Medulla oblongata (tissue), 1 donor: ENCODE measurements at regions not wholly inside any gene's neighbourhood (a gene's known extent, or its start where the extent isn't known, plus 50 kb on each side); places are given as distances from the start of the nearest gene placed in this dataset.
A peak's percentile ranks its signal among the peaks of the same experiment; 100 is the strongest.
"Not testable (repeated sequence)": the region's sequence is repeated elsewhere in the genome, so short reads cannot be mapped to it uniquely, and the experiment has no call there.

ENCODE experiments used
- DNase-seq: peaks from one replicate; pipeline ENCODE4 v3.0.0-alpha.2; 2015; ENCODE audit errors: extremely low spot score

DNA sequence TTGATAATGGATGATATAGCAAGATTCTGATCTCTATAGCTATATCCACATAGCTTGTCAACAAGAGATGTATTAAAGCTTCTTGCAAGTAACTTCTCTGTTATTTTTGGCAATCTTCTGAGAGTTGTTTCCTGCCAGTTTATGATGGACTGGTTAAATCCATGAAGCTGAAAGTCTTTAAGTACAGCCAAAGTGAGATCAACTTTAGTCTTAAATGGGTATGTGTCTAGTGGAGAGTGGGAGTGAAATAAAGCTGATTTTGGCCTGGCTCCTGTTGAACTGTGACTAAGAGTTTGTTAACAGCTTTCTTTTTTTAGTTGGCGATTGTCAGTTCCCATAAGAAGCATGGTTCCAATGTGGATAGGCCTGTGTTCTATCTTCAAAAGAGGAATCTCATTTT lies 350.9 kb upstream of the PCSK5 start:
- DNase-seq, result no peak

DNA sequence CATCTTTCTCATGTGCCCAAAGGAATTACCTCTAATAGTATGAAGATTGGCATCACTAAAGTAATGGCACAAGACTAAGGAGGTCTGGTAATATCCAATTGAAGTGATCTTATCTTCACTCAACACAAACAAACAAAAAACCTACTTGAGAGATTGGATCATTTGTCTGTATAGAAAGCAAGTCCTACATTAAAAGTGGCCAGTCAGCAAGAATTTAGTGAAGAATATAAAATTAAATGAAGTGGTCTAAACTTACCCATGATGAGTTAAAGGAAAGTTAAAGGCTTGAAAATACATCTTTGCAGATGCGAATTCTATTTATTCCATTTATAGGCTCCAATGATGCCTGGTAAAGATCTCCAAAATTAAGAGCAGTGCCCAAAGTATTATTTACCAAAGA lies 350.3 kb upstream of the PCSK5 start:
- no peak for DNase-seq

DNA sequence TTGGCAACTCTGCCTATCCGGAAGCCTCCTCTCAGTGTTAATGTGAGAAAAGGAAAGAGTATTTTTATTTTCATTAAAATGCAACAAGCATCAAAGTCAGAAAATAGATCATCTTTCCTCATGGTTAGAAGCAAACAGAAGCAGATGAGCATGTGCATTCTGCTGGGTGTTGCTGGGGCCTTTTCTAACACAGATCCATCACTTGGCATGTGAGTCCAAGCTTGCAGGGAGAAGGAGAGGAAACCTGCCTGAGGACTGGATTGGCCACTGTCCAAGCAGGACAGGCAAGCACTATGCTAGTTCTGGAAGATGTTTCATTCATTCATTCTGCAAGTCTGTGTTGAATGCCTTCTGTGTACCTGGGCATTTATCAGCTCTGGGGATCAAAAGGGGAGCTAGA lies 348.7 kb upstream of the PCSK5 start:
- DNase-seq, result no peak

DNA sequence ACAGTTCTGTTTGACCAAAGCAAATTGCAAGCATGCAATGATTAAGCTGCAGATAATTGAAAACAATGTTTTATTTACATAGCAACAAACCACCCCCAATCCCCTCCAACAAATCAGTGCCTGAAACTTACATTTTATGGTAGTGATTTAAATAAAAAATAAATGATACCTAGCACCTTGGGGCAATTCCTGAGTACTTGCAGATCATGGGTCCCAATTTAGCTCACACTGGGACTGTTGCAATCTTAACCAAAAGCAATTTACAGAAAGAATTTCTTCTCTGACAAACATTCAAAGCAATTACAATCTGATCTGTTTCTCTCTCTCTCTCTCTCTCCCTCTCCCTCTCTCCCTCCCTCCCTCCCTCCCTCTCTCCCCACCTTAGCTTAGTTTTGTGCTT lies 345.7 kb upstream of the PCSK5 start:
- DNase-seq, result no peak

DNA sequence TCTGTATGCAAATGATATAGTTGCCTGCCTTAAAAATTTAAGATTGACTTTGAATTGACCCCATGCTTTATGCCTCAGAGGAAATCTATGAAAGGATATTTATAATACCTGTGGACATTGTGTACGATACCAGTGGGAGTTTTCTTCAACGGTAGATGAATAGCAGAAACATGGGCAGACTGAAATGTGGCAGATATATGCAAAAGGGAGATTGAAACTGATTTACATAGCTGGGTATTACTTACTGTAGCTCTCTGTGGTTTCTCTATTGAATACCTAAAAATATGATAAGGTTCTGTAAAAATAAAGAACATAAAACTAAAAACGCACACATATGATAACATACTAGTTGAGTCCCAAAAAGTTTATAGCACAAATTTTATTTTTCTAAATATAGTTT lies 345.2 kb upstream of the PCSK5 start:
- no peak for DNase-seq

DNA sequence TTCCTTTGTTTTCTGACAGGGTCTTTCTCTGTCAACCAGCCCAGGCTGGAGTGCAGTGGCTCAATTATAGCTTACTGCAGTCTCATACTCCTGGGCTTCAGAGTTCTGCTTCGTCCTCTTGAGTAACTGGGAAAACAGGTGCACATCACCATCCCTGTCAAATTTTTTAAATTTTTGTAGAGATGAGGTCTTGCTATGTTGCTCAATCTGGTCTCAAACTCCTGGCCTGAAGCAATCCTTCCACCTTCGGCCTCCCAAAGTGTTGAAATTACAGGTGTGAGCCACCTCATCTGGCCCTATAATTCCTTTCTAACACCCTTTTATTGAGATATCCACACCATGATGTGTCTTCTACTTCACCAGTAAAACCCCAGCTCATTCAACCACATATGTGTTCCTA lies 341.6 kb upstream of the PCSK5 start:
- DNase-seq, result no peak

DNA sequence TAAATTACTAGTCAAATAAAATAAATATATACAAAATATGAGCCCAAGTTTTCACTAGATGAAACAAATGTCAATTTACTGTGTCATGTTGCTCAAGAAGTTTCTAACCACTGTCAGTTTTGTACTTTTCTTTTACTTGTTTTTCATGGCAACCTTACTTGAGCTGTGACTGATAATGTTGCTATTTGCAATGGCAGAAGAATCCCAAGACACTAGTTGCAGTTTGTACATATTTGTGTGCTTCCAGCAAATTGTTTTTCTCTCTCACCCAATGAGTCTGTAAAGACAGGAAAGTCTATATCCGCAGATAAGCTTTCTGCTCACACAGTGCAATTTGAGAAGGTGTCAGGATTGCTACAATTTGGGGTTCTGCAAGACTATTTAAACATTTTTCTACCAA lies 338.6 kb upstream of the PCSK5 start:
- no peak for DNase-seq

DNA sequence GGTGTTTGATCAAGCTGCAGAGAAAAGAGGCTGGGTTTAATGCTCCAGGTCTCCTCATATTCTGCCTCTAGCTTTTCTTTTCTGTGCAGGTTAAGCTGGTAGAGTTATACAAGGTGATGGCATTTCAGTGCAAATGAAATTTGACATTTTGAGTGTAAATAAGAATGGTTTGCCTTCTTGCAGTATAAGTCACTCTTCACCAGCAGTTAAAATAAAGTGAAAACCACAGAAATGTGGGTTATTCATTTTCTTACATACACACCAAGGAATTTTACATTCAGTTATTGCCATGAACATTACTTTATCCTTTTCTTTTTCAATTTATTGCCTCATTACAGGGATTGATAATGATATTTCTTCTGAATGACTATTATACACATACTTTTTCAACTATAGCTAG lies 337.5 kb upstream of the PCSK5 start:
- DNase-seq, result no peak

DNA sequence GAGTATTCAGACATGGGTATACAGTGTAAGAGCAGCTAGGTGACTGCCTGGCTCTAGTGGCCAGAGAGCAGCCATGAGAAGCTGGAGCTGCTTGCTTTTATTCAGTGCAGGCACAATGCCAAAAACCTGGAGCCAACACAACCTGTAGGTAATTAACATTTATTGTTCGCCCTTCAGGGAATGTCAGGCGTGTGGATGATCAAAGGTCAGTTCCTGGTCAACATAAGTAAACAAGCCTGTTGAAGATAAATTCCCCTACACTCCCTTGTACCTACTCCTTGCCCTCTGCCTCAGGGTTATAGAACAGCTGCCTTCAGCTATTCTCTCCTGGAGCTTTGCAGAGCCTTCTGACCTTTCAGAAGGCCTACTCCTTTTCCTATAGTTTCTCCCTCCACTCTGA lies 323.7 kb upstream of the PCSK5 start:
- DNase-seq, result not testable (repeated sequence)

DNA sequence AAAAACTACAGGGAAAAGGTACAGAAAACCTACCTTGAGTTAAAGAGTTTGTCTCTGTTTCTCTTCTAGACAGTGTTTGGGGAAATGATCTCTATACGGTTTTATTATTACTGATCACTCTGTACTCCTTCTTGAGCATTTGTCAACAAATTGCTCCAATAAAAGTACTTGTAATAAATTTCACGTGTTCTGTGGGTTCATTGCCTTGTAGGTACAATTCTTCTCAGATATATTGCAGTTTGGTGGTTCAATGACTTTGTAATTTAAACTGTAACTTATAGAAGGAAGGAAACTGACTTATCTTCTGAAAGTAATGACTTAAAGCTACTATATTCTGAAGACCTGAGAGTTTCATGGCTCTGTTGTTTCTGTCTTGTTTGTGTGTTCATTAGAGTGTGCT lies 319.9 kb upstream of the PCSK5 start:
- DNase-seq, result no peak

DNA sequence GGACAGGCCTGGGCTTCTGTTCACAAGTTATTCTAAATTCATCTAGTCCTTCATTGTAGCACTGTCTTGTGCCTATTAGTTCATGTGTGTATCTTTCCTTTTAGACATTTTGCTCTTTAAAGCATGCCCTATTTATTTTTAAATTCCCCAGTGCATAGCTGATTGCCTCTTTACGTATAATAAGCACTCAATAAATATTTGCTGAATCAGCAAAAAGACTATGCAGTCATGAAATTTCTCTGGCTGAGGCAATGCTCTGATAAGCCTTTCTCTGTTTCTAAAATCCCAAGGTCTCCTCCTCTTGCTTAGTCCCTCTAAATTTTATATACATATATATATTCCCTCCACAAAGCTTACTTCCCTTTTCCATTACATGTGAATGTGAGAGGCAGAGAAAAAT lies 315.9 kb upstream of the PCSK5 start:
- no peak for DNase-seq

DNA sequence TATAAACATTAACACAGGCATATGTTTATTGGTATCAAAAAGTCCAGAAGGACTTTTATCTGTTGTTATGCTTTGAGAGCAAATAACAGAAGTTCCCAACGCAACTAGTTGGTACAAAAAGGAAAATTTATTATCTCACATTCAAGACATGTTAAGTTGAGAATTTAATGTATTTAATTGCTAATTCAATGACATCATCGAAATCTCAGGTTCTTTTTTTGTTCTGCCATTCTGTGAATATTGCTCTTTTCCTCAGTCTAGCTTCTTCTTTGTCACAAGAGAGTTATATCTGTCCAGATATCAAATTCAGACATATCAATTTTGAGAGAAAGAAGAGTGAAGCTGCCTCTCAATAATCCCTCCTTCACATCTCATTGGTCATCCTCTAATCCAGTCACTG lies 307.6 kb upstream of the PCSK5 start:
- DNase-seq, result no peak

DNA sequence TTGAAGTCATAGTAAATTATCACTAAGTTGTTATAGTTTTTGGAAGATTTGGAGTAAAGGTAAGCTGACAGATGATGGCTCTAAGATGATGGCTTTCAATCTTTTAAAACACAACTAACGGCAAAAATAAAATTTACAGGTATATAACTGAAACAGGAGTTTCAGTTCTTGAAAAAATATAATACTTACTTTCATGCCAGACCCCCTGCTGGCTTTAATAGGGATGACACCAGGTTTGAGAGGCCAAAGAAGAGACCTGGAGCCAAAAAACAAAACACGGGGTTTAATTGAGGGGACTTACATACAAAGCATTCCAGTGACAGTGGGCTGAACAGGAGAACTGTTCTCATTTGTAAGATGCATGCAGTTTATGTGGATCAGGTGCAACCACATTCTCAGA lies 301.7 kb upstream of the PCSK5 start:
- DNase-seq, result no peak

DNA sequence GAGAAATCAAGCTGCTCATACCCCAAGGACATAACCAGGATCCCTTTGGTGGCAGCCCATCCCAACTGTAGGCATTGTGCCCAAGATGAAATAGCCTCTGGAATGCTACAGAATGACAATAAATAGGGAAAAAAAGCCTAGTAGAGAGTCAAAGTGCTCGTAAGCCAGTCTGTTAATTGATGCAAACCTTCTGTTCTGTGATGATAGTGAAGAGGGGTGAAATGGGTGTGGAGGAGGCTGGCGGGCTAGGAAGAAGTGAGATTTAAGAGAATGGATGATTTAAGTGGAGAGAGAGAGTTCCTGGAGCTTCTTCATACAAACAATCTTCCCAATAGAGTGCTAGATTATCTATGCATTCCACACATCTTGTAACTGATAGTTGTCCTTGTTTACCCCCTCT lies 301.0 kb upstream of the PCSK5 start:
- no peak for DNase-seq

DNA sequence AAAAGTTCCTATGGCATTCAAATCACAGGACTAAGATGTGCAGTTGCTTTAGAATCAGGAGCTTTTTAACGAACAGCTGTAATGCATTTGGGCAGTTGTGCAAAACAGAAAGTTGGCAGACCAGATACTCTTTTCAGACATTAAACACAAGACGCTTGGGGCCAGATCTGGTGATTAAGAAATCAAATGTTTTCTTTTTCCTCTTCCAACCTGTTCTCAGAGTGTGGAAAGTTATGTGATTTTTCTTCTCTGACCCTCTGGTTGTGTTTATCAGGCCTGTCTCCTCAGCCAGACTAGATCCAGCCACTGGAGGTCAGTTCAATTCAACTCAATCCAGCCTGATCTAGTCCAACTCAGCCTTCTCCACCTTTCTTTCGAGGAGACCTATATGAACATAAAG lies 298.5 kb upstream of the PCSK5 start:
- DNase-seq, result no peak

DNA sequence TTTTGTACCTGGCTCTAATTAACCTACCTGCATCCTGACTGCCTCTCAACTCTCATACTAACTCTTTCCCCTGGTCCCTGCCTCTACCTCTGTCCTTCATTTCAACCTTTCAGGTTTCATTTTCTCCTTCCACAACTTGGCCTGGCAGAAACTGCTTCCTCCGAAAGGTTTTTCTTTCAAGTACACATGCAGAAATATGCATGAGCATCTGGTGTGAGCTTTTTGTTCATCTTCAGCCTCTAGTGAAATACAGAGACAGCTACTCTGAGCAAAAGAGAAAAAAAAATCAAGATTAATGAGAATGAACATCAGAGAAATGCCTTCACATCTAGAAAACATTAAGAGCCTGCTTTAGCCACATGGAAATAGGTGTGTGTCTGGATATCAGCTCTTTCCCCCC lies 297.9 kb upstream of the PCSK5 start:
- DNase-seq, result no peak

DNA sequence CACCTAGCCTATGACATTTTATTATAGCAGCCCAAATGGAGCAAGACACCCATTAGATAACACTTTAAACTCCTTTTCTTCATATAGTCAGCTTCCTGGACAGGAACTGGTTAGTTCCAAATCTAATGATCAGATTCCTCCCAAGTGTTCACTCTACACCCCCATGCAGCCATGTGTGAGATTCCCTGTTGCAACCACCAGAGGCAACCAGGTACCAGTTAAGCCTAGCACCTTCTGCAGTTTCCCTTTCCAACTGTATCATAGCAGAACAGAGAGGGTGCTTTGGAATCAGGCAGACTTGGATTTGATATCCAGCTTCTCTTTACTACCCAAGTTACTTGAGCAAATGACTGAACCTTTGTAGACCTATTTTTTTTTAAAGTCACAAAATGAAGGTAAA lies 296.6 kb upstream of the PCSK5 start:
- DNase-seq, result no peak

DNA sequence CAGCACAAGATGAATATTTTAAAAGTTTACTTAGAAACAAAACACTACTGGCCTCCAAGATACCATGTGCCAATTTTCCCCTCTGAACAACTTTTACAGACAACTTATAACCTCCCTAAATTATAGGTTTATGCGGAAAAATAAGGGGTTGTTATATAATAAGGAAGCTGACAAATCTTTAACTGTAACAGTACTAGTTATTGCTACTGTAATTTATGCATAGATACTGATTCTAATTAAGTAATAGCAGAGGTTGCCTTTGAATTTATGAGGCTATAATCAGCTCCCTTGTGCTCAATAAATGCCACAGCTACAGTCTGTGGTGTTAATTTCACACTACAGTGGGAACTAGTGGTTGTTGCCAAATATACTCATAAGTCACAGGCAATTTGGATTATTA lies 291.3 kb upstream of the PCSK5 start:
- DNase-seq, result no peak

DNA sequence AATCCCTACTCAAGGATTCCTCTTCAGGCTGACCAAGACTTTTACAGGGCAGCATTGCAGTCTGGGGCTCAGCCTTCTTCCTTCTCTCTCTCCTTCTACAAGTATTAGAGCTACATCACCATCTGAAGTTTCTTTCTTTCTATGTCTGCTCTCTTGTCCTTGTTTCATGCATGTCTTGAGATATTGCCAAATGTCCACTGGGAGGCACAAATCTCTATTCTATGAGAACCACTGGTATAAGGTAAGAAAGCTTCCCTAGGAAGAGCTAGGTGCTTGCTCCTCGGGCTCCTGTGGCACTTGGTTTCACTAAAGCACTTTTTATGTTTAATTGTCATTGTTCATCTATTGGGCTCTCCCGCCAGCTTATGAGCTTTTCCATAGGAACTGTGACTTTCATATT lies 289.2 kb upstream of the PCSK5 start:
- no peak for DNase-seq

DNA sequence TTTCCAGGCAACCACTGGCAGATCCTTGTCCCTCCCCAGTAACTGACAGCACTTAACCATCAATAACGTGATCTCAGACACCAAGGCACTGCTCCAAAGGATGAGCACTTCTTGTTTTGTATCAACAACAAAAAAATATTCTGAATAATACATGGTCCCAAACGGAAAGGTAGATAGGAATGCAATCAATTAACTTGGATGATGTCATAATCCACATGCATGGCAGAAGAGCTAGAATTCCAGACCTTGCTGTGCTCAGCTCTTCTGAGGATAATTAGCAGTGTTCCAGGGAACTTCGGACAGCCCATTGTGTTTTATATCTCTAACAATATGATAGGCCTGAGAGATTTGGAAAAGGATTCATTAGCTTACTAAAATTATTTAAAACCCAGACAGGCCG lies 288.4 kb upstream of the PCSK5 start:
- DNase-seq, result no peak

DNA sequence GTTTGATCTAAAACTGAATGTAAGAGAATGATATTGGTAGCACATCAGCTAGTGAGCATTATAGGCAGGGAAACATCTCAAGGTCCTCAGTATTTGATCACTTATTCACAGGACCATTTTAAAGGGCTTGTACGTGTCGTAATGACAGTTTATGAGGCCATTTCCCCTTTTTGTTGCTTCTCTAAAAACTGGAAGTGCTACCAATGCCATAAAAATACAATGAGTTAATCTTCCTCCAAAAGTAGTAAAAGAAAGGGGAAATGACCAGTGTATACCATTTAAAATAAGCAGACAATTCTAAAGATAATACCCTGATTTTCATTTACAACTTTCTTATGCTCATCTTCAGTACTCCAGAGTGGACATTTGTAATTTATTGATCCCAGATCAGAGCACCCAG lies 285.8 kb upstream of the PCSK5 start:
- peak; percentile 55 for DNase-seq

DNA sequence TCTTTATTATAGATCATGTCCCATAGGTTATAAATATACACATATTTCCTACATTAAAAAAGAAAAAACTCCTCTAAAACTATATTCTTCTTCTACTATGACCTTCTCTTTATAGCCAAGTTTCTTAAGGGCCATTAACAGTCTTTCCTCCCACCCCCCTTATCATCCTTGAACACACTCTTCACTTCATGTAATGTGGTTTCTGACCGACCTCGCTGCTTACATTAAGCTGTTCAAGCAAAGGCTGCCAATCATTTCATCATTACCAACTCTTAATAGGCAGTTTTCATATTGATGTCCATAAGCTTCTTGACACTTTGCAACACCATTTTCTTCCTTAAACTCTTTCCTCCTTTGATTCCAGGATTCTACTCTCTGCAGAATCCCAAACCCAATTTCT lies 283.0 kb upstream of the PCSK5 start:
- no peak for DNase-seq

DNA sequence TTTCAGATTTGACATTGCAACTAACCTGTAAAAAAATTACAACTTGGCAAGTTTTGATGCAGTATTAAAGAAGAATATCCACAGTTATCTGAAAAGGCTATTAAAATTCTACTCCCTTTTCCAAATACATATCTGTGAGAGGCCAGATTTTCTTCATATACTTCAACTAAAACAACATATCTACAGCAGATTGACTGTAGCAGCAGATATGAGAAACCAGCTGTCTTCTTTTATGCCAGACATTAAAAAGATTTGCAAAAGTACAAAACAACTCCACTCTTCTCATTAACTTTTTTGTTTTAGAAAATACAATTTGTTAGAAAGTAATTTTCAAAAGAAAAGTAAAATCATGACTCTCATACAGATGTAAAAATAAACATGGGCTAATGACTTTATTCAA lies 281.1 kb upstream of the PCSK5 start:
- DNase-seq, result no peak

DNA sequence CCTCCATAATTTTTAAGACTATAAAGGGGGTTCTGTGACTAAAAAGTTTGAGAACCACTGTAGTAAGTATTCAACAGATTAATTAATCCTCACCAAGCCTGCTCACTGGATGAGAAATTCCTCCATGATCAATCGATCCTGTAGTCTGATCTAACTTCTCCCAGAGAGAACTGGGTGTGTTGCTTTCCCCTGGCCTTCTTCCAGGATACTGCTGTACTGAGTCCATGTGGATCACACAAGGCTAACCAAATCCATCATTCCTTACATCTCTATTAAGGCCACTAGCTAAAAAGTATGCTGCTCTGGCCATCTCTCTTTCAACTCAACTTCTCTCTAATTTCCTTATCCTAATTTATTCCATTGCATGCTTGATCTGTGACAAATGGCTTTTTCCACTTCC lies 280.2 kb upstream of the PCSK5 start:
- DNase-seq, result no peak

DNA sequence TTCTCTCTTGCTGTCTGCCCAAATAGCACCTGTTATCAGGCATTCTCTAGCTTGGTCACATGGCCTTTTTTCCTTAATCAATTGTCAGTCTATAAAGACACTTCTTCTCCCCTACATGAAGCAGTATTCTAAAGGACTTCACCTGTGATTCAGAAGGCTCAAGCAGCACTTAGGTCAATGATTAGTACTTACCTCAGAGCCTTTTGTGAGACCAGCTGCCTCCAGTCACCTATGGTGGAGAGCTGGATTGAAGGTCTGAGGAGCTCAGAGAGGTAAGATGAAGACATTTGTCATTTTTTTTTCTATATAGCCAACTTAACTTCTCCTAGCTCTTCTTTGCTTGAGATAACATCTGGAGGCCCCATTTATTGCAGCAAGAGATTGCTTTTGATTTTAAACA lies 278.3 kb upstream of the PCSK5 start:
- no peak for DNase-seq
